Mucosa of descending colon (tissue), 3 donors: ENCODE measurements at regions not wholly inside any gene's neighbourhood (a gene's known extent, or its start where the extent isn't known, plus 50 kb on each side); places are given as distances from the start of the nearest gene placed in this dataset.

Experiments
- ATAC-seq: fragments of 200-7000 bp; cut with Tn5 transposase; one replicate; pipeline ENCODE4 v1.9.1; 2020; ENCODE audit warnings: mild to moderate bottlenecking, moderate library complexity
- DNase-seq, 3 donors: peaks; one replicate each; pipeline ENCODE4 v3.0.0-alpha.2; 2020
- H3K36me3 ChIP-seq: fragments of 200-600 bp; one replicate; pipeline ENCODE4 v1.8.0; 2021; ENCODE audit warnings: low read depth, mild to moderate bottlenecking
- H3K4me1 ChIP-seq: fragments of 200-600 bp; one replicate; pipeline ENCODE4 v1.8.0; 2021; ENCODE audit warnings: low read depth, mild to moderate bottlenecking
- H3K4me3 ChIP-seq: fragments of 200-600 bp; one replicate; pipeline ENCODE4 v1.8.0; 2021; ENCODE audit warnings: mild to moderate bottlenecking
- H3K9me3 ChIP-seq: fragments of 200-600 bp; one replicate; pipeline ENCODE4 v1.8.0; 2021; ENCODE audit warnings: mild to moderate bottlenecking
- intact Hi-C, 2 donors: fragments of 100-400 bp; cut with DNase I in 1 of 2; cut with micrococcal nuclease in 1 of 2; formaldehyde crosslinking; loops; one replicate each; pipeline versions ENCODE4 v1.11.0 to v1.11.1; 2022; cut with DNase I, micrococcal nuclease
- TF ChIP-seq, protein P1 (sequence below): fragments of 200-600 bp; IDR thresholded peaks from one replicate; pipeline ENCODE4 v1.8.0; 2022; ENCODE audit warnings: antibody characterized with exemption, mild to moderate bottlenecking
- donor health status: DM: no; HTN: no; CAD: no; lungs with moderate emphysema.
- donor health status: DM: no; HTN: no; CAD: no.
- donor health status: DM: no; HTN: yes; CAD: no.

DNA sequence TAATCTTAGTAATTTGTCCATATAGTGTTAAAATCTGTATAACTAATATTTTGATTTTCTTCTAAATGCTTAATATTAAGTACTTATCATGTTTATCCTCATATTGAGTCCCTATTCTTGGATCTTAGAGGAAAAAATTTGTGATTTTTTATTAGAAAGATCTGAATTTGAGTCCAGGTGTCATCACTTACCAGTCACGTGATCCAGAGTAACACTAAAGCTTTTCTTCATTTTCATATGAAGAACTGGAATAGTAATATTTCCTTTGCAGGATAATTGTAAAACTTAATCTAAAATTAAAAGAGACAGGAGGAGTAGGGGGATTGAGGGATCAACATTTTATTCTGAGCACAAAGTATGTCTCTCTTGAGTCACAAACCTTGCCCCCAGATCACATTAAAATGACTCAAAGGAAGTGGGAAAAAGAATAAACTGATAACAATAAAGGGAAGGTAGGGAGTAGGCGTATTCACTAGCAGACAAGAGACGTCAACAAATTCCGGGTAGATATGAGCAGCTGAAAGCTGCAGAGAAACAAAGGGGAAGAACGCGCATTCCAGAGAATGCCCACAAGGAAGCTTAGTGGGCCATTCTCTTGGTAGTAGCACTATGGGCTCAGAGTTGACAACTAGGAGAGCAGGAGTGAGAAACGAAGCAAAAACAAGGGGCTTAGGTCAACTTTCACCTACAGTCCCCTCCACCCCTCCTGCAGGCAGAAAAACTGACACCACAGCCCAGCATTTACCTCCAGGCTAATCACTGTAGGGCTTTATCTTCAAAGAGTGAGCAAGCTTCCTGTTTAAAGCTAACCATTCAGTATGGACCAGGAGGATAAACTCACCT, 123.1 kb downstream of the SPRY2 start:
- DNase-seq (no peak), ATAC-seq (no peak)
- Histone ChIP-seq H3K9me3 (no peaks in the 10 kb centered on the region), H3K36me3 (no peaks in the 10 kb centered on the region), H3K4me1 (no peaks in the 10 kb centered on the region), H3K4me3 (no peak overlapping the region)
- TF ChIP-seq, protein P1, sequence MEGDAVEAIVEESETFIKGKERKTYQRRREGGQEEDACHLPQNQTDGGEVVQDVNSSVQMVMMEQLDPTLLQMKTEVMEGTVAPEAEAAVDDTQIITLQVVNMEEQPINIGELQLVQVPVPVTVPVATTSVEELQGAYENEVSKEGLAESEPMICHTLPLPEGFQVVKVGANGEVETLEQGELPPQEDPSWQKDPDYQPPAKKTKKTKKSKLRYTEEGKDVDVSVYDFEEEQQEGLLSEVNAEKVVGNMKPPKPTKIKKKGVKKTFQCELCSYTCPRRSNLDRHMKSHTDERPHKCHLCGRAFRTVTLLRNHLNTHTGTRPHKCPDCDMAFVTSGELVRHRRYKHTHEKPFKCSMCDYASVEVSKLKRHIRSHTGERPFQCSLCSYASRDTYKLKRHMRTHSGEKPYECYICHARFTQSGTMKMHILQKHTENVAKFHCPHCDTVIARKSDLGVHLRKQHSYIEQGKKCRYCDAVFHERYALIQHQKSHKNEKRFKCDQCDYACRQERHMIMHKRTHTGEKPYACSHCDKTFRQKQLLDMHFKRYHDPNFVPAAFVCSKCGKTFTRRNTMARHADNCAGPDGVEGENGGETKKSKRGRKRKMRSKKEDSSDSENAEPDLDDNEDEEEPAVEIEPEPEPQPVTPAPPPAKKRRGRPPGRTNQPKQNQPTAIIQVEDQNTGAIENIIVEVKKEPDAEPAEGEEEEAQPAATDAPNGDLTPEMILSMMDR = no peak
- intact Hi-C loops = no loop called here

DNA sequence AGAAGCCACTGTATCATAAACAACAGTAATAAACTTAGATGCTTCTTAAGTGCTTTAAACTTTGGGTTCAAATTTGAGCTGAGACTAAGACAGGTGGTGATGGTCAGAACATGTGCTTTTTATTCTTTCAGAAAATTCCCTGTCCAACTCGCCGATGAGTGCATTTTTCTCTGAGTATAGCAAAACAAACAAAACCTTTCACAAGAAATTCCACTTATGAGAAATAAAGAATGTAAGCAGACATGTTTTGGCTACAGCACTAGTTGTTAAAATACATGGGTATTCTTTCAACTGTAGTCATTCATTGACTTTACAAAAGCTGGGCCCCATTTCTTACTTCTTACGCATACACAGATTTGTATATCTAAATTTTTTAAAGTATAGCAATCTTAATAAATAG, 125.6 kb downstream of the SPRY2 start:
- H3K36me3 ChIP-seq = no peaks in the 10 kb centered on the region
- TF ChIP-seq, protein P1 = no peak
- ATAC-seq (no peak), DNase-seq (no peak)
- no peaks in the 10 kb centered on the region for H3K9me3 ChIP-seq
- H3K4me1 ChIP-seq = no peaks in the 10 kb centered on the region
- intact Hi-C loops = no loop called here
- H3K4me3 ChIP-seq = no peak overlapping the region

DNA sequence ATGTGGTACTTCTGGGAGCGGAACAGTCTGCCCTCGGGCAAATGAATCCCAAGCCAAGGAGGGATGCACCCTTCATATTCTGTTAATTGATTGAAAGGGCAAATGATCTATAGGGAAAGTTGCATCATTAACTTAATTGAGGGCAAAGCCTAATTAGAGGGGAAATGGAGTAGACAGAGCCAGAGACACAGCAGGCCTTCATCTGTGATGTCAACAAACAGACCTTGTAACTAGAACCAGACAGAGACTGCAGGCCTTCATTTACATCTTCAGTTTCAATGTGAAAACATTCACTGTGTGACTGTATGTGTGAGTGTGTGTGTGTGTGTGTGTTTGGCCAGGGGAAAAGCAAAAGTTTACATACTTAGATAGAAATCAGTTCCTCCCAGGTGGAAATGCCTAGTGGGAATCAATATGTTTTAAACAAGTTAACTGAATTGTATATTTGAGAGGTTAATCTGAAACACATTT, 126.4 kb downstream of the SPRY2 start:
- Histone ChIP-seq H3K4me3 (no peak overlapping the region), H3K36me3 (no peaks in the 10 kb centered on the region), H3K9me3 (no peaks in the 10 kb centered on the region), H3K4me1 (no peaks in the 10 kb centered on the region)
- intact Hi-C loops = no loop called here
- ATAC-seq = no peak
- DNase-seq = no peak
- TF ChIP-seq, protein P1 = no peak

DNA sequence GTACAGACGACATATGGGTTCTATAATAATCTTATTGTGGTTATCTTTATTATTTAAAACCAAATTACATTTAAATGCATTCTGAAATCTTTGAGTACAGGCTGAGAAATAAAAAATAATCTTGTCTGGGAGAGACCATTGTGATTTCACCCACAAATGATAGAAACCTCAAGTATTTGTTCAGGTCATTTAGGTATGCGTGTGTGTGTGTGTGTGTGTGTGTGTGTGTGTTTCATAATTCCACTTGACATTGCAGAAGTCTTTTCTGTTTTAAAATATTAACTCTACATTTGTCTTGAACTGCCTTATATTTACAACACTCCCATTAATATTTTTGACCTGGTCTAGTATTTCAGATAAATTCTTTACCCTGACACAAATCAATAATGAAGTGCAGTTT, 126.9 kb downstream of the SPRY2 start:
- ATAC-seq (no peak), DNase-seq (no peak)
- intact Hi-C loops = no loop called here
- TF ChIP-seq, protein P1 = no peak
- Histone ChIP-seq H3K4me1 (no peaks in the 10 kb centered on the region), H3K36me3 (no peaks in the 10 kb centered on the region), H3K4me3 (no peak overlapping the region), H3K9me3 (no peaks in the 10 kb centered on the region)

DNA sequence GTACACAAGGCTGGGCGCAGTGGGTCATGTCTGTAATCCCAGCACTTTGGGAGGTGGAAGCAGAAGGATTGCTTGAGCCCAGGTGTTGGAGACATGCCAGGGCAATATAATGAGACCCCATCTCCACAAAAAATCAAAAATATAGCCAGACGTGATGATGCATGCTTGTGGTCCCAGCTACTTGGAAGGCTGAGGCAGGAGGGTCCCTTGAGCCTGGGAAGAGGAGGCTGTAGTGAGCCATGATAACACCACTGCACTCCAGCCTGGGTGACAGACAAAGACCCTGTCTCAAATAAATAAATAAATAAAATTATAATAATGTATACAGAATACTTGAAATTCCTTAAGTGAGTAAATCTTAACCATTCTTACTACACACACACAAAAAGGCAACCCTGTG, 127.7 kb downstream of the SPRY2 start:
- Histone ChIP-seq H3K4me1 (no peaks in the 10 kb centered on the region), H3K4me3 (no peak overlapping the region), H3K9me3 (no peaks in the 10 kb centered on the region), H3K36me3 (no peaks in the 10 kb centered on the region)
- TF ChIP-seq, protein P1 = no peak
- ATAC-seq (no peak), DNase-seq (no peak)
- intact Hi-C loops = no loop called here
